HT1080 (cell line): ENCODE measurements at regions not wholly inside any gene's neighbourhood (a gene's known extent, or its start where the extent isn't known, plus 50 kb on each side); places are given as distances from the start of the nearest gene placed in this dataset.

Source experiments
- DNase-seq: peaks from one replicate; pipeline ENCODE4 v3.0.0-alpha.2; 2015; ENCODE audit warnings: low read depth

- DNase-seq, result no peak
Observed at GRCh38 chr4:27484216-27484615, 623.6 kb downstream of the STIM2 start.

GRCh38 chr4:27490315-27490714 is 629.7 kb downstream of the STIM2 start:
- DNase-seq, result no peak

GRCh38 chr4:27490766-27491165 is 630.1 kb downstream of the STIM2 start:
- DNase-seq, result no peak

GRCh38 chr4:27506401-27506800 is 645.8 kb downstream of the STIM2 start:
- DNase-seq, result no peak

GRCh38 chr4:27514711-27515110 is 654.1 kb downstream of the STIM2 start:
- no peak for DNase-seq

GRCh38 chr4:27515140-27515539 is 654.5 kb downstream of the STIM2 start:
- DNase-seq, result no peak

GRCh38 chr4:27518876-27519275 is 658.2 kb downstream of the STIM2 start:
- DNase-seq, result no peak

- DNase-seq, result no peak
Observed at GRCh38 chr4:27524224-27524623, 663.6 kb downstream of the STIM2 start.

GRCh38 chr4:27534488-27534887 is 673.8 kb downstream of the STIM2 start:
- no peak for DNase-seq

GRCh38 chr4:27568236-27568951 is 707.8 kb downstream of the STIM2 start:
- DNase-seq, result peak; percentile 44

GRCh38 chr4:27568952-27569319 is 708.3 kb downstream of the STIM2 start:
- no peak for DNase-seq

- no peak for DNase-seq
Observed at GRCh38 chr4:27574743-27575142, 714.1 kb downstream of the STIM2 start.

GRCh38 chr4:27577951-27578350 is 717.3 kb downstream of the STIM2 start:
- DNase-seq, result no peak

- DNase-seq, result no peak
Observed at GRCh38 chr4:27592738-27593137, 732.1 kb downstream of the STIM2 start.

- DNase-seq, result no peak
Observed at GRCh38 chr4:27594922-27595321, 734.3 kb downstream of the STIM2 start.

GRCh38 chr4:27595571-27596360 is 735.1 kb downstream of the STIM2 start:
- no peak for DNase-seq

- DNase-seq, result no peak
Observed at GRCh38 chr4:27602172-27602571, 741.5 kb downstream of the STIM2 start.

- DNase-seq, result no peak
Observed at GRCh38 chr4:27604692-27605091, 744.1 kb downstream of the STIM2 start.

GRCh38 chr4:27616166-27616565 is 755.5 kb downstream of the STIM2 start:
- no peak for DNase-seq

- no peak for DNase-seq
Observed at GRCh38 chr4:27619435-27619834, 758.8 kb downstream of the STIM2 start.

GRCh38 chr4:27620886-27621285 is 760.2 kb downstream of the STIM2 start:
- no peak for DNase-seq

- no peak for DNase-seq
Observed at GRCh38 chr4:27624749-27625148, 764.1 kb downstream of the STIM2 start.

- no peak for DNase-seq
Observed at GRCh38 chr4:27628609-27629008, 768.0 kb downstream of the STIM2 start.
